ENCODE measurements at regions not wholly inside any gene's neighbourhood (a gene's known extent, or its start where the extent isn't known, plus 50 kb on each side); places are given as distances from the start of the nearest gene placed in this dataset.

DNA sequence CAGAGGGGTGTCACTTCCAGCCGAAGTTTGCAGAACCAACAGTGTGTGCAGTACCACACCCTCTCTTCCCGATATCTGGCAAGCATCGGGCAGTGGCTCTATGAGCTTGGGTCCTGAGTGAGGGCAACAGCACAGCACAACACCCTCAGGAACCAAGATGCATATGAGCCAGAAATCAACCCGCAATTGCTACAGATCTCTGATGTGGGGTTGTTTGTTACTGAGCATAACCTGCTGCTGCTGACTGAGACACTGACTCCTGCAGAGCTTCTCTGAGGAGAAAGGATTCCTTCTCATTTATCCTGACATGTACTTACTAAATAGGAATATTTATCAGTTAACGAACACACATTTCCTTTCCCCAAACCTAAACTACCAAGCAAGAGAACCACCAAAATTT lies 218.3 kb downstream of the RBFOX3 start:
- no peaks in the 10 kb centered on the region for H3K4me1 ChIP-seq (ENCODE audit: control insufficient read depth, insufficient read depth, low read length, poor library complexity, severe bottlenecking)
- H3K4me3 ChIP-seq (ENCODE audit: insufficient read depth, low read depth, low read length, poor library complexity, severe bottlenecking) = no peak overlapping the region
- no peak for DNase-seq
- no peaks in the 10 kb centered on the region for H3K9me3 ChIP-seq (ENCODE audit: control insufficient read depth, low read length)
- no peaks in the 10 kb centered on the region for H3K36me3 ChIP-seq (ENCODE audit: control insufficient read depth, insufficient read depth, low read length)
- no peak overlapping the region for H3K27ac ChIP-seq (ENCODE audit: insufficient read depth, low read length, poor library complexity, severe bottlenecking)
- H3K27me3 ChIP-seq (replicated peaks; ENCODE audit: control insufficient read depth, insufficient read depth, low read length, poor library complexity, severe bottlenecking) = peaks cover 13% of the 10 kb centered on the region

DNA sequence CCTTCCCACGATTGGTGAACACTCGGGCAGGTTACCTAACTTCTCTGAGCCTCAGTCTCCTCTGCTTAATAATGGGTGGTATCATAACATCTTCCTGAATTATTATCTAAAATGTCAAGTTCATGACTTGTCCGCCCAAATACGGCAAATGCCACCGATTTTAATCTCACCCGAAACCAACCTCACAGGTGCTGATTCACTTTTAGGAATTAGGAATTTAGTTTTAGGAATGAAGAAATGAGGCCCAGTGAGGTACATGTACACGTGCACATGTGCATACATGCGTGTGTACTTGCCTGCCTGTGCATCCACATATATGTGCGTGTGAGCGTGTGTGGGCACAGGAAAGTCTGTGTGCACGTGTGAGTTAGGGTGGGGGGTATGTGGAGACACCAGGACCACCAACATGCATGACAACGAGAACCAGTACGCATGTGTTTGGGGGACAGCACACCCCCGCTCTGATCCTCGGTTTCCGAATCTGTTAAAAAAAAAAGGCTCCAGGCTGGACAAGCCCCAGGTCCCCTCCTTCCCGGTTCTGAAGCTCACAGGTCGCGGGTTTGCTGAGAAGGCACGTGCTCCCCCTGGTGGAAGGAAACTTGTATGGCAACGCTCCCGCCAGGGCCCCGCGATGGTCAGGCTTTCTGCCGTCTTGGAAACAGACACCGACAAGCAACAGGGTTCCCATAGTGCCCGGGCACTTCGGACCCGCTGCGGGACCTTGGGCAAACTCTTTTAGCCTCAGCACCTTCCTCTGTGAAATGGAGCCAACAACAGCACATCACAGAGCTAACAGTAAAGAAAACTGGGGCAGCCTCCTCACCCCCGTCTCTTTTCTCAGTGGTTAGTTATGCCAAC lies 219.2 kb downstream of the RBFOX3 start:
- Histone ChIP-seq H3K27ac (ENCODE audit: insufficient read depth, low read length, poor library complexity, severe bottlenecking) (no peak overlapping the region), H3K9me3 (ENCODE audit: control insufficient read depth, low read length) (no peaks in the 10 kb centered on the region), H3K4me1 (ENCODE audit: control insufficient read depth, insufficient read depth, low read length, poor library complexity, severe bottlenecking) (no peaks in the 10 kb centered on the region), H3K36me3 (ENCODE audit: control insufficient read depth, insufficient read depth, low read length) (no peaks in the 10 kb centered on the region), H3K4me3 (ENCODE audit: insufficient read depth, low read depth, low read length, poor library complexity, severe bottlenecking) (no peak overlapping the region), H3K27me3 (replicated peaks; ENCODE audit: control insufficient read depth, insufficient read depth, low read length, poor library complexity, severe bottlenecking) (peaks cover 13% of the 10 kb centered on the region)
- DNase-seq = peak; percentile 24 to 39 (median 24)

DNA sequence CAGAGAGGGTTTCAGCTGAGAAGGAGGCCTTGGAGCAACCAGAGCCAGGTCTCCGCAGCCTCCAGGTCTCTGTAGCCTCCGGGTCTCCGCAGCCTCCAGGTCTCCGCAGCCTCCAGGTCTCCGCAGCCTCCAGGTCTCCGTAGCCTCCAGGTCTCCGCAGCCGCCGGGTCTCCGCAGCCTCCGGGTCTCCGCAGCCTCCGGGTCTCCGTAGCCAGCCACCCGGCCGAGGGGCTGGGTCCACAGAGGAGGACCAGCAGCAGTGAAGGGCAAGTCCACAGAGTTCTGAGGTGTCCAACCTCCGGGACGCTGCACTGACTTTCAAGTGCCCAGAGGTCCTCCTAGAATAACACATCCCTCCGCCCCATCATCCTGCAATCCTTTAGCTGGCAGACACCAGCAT lies 221.0 kb downstream of the RBFOX3 start:
- peaks cover 13% of the 10 kb centered on the region for H3K27me3 ChIP-seq (replicated peaks; ENCODE audit: control insufficient read depth, insufficient read depth, low read length, poor library complexity, severe bottlenecking)
- no peaks in the 10 kb centered on the region for H3K4me1 ChIP-seq (ENCODE audit: control insufficient read depth, insufficient read depth, low read length, poor library complexity, severe bottlenecking)
- no peak overlapping the region for H3K27ac ChIP-seq (ENCODE audit: insufficient read depth, low read length, poor library complexity, severe bottlenecking)
- no peaks in the 10 kb centered on the region for H3K36me3 ChIP-seq (ENCODE audit: control insufficient read depth, insufficient read depth, low read length)
- no peaks in the 10 kb centered on the region for H3K9me3 ChIP-seq (ENCODE audit: control insufficient read depth, low read length)
- no peak overlapping the region for H3K4me3 ChIP-seq (ENCODE audit: insufficient read depth, low read depth, low read length, poor library complexity, severe bottlenecking)
- no peak for DNase-seq

DNA sequence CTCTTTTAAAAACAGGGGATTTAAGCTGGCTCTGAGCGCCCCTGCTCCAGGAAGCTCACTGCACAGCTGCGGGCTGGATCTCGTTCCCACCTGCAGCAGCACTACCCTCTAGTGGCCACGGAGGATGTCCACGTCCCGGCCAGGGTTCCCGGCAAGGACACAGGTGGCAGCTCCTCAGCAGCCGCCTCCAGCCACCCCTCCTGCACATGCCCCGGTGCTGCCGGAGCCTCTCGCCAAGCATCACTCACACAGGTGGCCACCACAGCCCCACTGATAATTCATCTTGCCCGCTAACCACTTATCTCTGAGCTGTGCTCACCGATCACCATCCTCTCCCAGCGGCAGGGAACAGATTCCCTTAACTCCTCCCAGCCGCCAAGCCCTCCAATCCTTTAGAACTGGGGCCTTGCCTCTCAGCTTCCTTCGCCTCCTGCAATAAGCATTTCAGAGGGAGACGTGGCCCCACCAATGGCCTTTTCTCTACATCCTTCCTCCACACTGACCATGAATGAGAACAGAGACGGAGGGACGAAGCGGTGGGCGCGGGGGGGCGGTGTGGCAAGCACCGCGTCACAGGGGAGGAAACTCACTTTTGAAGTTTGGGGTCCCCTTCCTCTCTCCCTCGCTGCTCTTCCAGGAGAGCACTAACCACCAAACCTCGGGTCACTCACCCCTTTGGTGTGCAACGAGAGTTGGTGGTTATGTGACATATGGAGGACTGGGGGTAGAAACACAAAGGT lies 222.1 kb downstream of the RBFOX3 start:
- DNase-seq = no peak
- Histone ChIP-seq H3K4me1 (ENCODE audit: control insufficient read depth, insufficient read depth, low read length, poor library complexity, severe bottlenecking) (no peaks in the 10 kb centered on the region), H3K36me3 (ENCODE audit: control insufficient read depth, insufficient read depth, low read length) (no peaks in the 10 kb centered on the region), H3K9me3 (ENCODE audit: control insufficient read depth, low read length) (no peaks in the 10 kb centered on the region), H3K4me3 (ENCODE audit: insufficient read depth, low read depth, low read length, poor library complexity, severe bottlenecking) (no peak overlapping the region), H3K27me3 (replicated peaks; ENCODE audit: control insufficient read depth, insufficient read depth, low read length, poor library complexity, severe bottlenecking) (peaks cover 3% of the 10 kb centered on the region), H3K27ac (ENCODE audit: insufficient read depth, low read length, poor library complexity, severe bottlenecking) (no peak overlapping the region)

GRCh38 chr17:79387783-79388182 lies 223.1 kb downstream of the RBFOX3 start:
- peaks cover 3% of the 10 kb centered on the region for H3K27me3 ChIP-seq (replicated peaks; ENCODE audit: control insufficient read depth, insufficient read depth, low read length, poor library complexity, severe bottlenecking)
- H3K36me3 ChIP-seq (ENCODE audit: control insufficient read depth, insufficient read depth, low read length) = no peaks in the 10 kb centered on the region
- H3K4me3 ChIP-seq (ENCODE audit: insufficient read depth, low read depth, low read length, poor library complexity, severe bottlenecking) = no peak overlapping the region
- H3K27ac ChIP-seq (ENCODE audit: insufficient read depth, low read length, poor library complexity, severe bottlenecking) = no peak overlapping the region
- H3K4me1 ChIP-seq (ENCODE audit: control insufficient read depth, insufficient read depth, low read length, poor library complexity, severe bottlenecking) = no peaks in the 10 kb centered on the region
- DNase-seq = no peak
- H3K9me3 ChIP-seq (ENCODE audit: control insufficient read depth, low read length) = no peaks in the 10 kb centered on the region

DNA sequence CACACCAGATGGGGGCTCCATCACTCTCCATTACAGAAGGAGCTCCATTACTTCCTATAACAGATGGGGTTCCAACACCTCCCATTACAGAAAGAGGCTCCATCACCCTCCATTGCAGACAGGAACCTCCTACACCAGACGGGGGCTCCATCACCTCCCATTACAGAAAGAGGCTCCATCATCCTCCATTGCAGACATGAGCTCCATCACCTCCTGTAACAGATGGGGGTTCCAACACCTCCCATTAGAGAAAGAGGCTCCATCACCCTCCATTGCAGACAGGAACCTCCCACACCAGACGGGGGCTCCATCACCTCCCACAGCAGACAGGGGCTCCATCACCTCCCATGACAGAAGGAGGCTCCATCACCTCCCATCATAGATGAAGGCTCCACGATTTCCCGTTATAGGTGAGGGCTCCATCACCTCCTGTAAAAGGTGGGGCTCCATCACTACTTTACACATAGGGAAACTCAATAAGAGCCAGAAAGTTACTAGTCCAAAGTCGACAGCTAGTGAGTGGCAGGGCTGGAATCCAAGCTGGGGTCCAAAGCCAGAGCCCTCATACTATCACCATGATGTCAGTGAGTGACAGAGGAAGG lies 224.8 kb downstream of the RBFOX3 start:
- Histone ChIP-seq H3K9me3 (ENCODE audit: control insufficient read depth, low read length) (no peaks in the 10 kb centered on the region), H3K4me3 (ENCODE audit: insufficient read depth, low read depth, low read length, poor library complexity, severe bottlenecking) (no peak overlapping the region), H3K27ac (ENCODE audit: insufficient read depth, low read length, poor library complexity, severe bottlenecking) (no peak overlapping the region), H3K4me1 (ENCODE audit: control insufficient read depth, insufficient read depth, low read length, poor library complexity, severe bottlenecking) (no peaks in the 10 kb centered on the region), H3K27me3 (replicated peaks; ENCODE audit: control insufficient read depth, insufficient read depth, low read length, poor library complexity, severe bottlenecking) (peaks cover 3% of the 10 kb centered on the region), H3K36me3 (ENCODE audit: control insufficient read depth, insufficient read depth, low read length) (no peaks in the 10 kb centered on the region)
- DNase-seq = no peak

- Histone ChIP-seq H3K4me3 (ENCODE audit: insufficient read depth, low read depth, low read length, poor library complexity, severe bottlenecking) (no peak overlapping the region), H3K27me3 (replicated peaks; ENCODE audit: control insufficient read depth, insufficient read depth, low read length, poor library complexity, severe bottlenecking) (peaks cover 3% of the 10 kb centered on the region), H3K36me3 (ENCODE audit: control insufficient read depth, insufficient read depth, low read length) (no peaks in the 10 kb centered on the region), H3K9me3 (ENCODE audit: control insufficient read depth, low read length) (no peaks in the 10 kb centered on the region), H3K4me1 (ENCODE audit: control insufficient read depth, insufficient read depth, low read length, poor library complexity, severe bottlenecking) (no peaks in the 10 kb centered on the region), H3K27ac (ENCODE audit: insufficient read depth, low read length, poor library complexity, severe bottlenecking) (no peak overlapping the region)
- no peak for DNase-seq
Measured at GRCh38 chr17:79382313-79382712, 228.5 kb downstream of the RBFOX3 start.

DNA sequence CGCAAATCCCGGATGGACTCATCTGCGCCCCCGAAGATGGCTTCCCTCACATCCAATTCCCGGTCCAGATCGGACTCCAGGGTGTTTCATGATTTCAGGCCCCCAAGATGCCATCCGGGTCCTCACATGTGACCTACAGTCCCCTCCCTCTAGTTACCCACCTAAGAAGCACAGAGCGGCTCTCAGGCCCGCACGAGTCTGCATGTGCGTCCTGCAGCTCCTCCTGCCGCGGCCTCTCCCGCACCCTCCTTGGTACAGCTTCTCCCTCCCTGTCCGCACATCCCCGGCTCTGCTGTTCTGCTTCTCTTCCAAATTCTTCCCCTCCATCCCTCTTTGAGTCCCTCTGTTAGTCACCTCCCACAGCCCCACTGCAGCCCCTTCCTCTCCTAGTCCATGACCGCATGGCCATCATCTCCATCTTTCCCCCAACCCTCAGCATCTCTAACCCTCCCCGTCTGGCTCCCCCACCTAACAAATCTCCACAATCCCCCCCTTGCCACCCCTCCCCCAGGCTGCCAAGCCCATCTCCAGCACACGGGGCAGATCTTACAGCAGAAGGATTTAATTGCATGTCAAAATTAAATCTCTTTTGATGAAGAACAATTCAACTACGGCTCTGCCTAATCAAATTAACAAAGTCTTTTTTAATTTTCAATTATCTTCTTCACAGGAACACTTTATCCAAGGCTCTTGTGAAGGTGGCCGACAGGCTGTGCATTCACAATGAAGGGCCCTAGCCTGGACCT lies 231.0 kb downstream of the RBFOX3 start:
- no peaks in the 10 kb centered on the region for H3K4me1 ChIP-seq (ENCODE audit: control insufficient read depth, insufficient read depth, low read length, poor library complexity, severe bottlenecking)
- peaks cover 3% of the 10 kb centered on the region for H3K27me3 ChIP-seq (replicated peaks; ENCODE audit: control insufficient read depth, insufficient read depth, low read length, poor library complexity, severe bottlenecking)
- H3K4me3 ChIP-seq (ENCODE audit: insufficient read depth, low read depth, low read length, poor library complexity, severe bottlenecking) = no peak overlapping the region
- no peak overlapping the region for H3K27ac ChIP-seq (ENCODE audit: insufficient read depth, low read length, poor library complexity, severe bottlenecking)
- H3K36me3 ChIP-seq (ENCODE audit: control insufficient read depth, insufficient read depth, low read length) = no peaks in the 10 kb centered on the region
- DNase-seq = no peak
- H3K9me3 ChIP-seq (ENCODE audit: control insufficient read depth, low read length) = no peaks in the 10 kb centered on the region

- H3K4me1 ChIP-seq (ENCODE audit: control insufficient read depth, insufficient read depth, low read length, poor library complexity, severe bottlenecking) = no peaks in the 10 kb centered on the region
- peaks cover 3% of the 10 kb centered on the region for H3K27me3 ChIP-seq (replicated peaks; ENCODE audit: control insufficient read depth, insufficient read depth, low read length, poor library complexity, severe bottlenecking)
- DNase-seq = no peak
Measured at GRCh38 chr17:79377230-79377786, 233.5 kb downstream of the RBFOX3 start.

More at GRCh38 chr17:79377230-79377786, 233.5 kb downstream of the RBFOX3 start:
- no peaks in the 10 kb centered on the region for H3K9me3 ChIP-seq (ENCODE audit: control insufficient read depth, low read length)
- H3K36me3 ChIP-seq (ENCODE audit: control insufficient read depth, insufficient read depth, low read length) = no peaks in the 10 kb centered on the region
- H3K27ac ChIP-seq (ENCODE audit: insufficient read depth, low read length, poor library complexity, severe bottlenecking) = no peak overlapping the region
- H3K4me3 ChIP-seq (ENCODE audit: insufficient read depth, low read depth, low read length, poor library complexity, severe bottlenecking) = no peak overlapping the region
